GM23338 (cell line): ENCODE measurements at regions not wholly inside any gene's neighbourhood (a gene's known extent, or its start where the extent isn't known, plus 50 kb on each side); places are given as distances from the start of the nearest gene placed in this dataset.
A peak's percentile ranks its signal among the peaks of the same experiment; 100 is the strongest.

Experiments used
- ATAC-seq: fragments of 200-7000 bp; cut with Tn5 transposase; 3 replicates; pipeline ENCODE4 v1.9.1; 2020
- DNase-seq: peaks from one replicate; pipeline ENCODE4 v3.0.0-alpha.2; 2015; ENCODE audit warnings: low spot score
- H2AFZ ChIP-seq: fragments of 200-600 bp; sonication (generic); 2 replicates; pipeline ENCODE4 v1.8.0; 2016; ENCODE audit warnings: antibody characterized with exemption, mild to moderate bottlenecking, moderate library complexity
- H3F3A ChIP-seq: fragments of 200-600 bp; sonication (generic); replicated peaks from 2 replicates; pipeline ENCODE4 v1.8.0; 2017; ENCODE audit warnings: antibody characterized with exemption, mixed run types, low read depth
- H3K27ac ChIP-seq: fragments of 200-600 bp; sonication (generic); 2 replicates; pipeline ENCODE4 v1.6.1; 2016; ENCODE audit warnings: low read depth
- H3K27me3 ChIP-seq: fragments of 200-600 bp; sonication (generic); 2 replicates; pipeline ENCODE4 v1.8.0; 2016; ENCODE audit warnings: mild to moderate bottlenecking, mixed run types, moderate library complexity; ENCODE audit not compliant: insufficient read depth
- H3K36me3 ChIP-seq: fragments of 200-600 bp; sonication (generic); 2 replicates; pipeline ENCODE4 v1.8.0; 2016; ENCODE audit warnings: mild to moderate bottlenecking; ENCODE audit not compliant: insufficient read depth
- H3K4me1 ChIP-seq: fragments of 200-600 bp; sonication (generic); 2 replicates; pipeline ENCODE4 v1.8.0; 2016; ENCODE audit warnings: mild to moderate bottlenecking, moderate library complexity; ENCODE audit not compliant: insufficient read depth
- H3K4me2 ChIP-seq: fragments of 200-600 bp; sonication (generic); 2 replicates; pipeline ENCODE4 v1.7.1; 2017; ENCODE audit warnings: mixed run types
- H3K4me3 ChIP-seq: fragments of 200-600 bp; sonication (generic); 2 replicates; pipeline ENCODE4 v1.6.1; 2016; ENCODE audit warnings: mixed run types
- H3K79me2 ChIP-seq: fragments of 200-600 bp; sonication (generic); replicated peaks from 2 replicates; pipeline ENCODE4 v1.8.0; 2017; ENCODE audit warnings: mild to moderate bottlenecking; ENCODE audit not compliant: insufficient read depth
- H3K9me2 ChIP-seq: fragments of 200-600 bp; sonication (generic); 2 replicates; pipeline ENCODE4 v1.8.0; 2017; ENCODE audit not compliant: insufficient read depth
- H4K20me1 ChIP-seq: fragments of 200-600 bp; sonication (generic); replicated peaks from 2 replicates; pipeline ENCODE4 v1.8.0; 2017; ENCODE audit warnings: mild to moderate bottlenecking; ENCODE audit not compliant: insufficient read depth
- H3K27ac Mint-ChIP-seq: 2 replicates; pipeline ENCODE4 v1.8.0; 2020; ENCODE audit warnings: inconsistent platforms, mild to moderate bottlenecking, moderate library complexity, mixed read lengths
- H3K27me3 Mint-ChIP-seq: 3 replicates; pipeline ENCODE4 v1.8.0; 2022; ENCODE audit warnings: low read depth, mild to moderate bottlenecking, moderate library complexity, mixed read lengths, inconsistent platforms; ENCODE audit not compliant: insufficient read depth, poor library complexity
- H3K36me3 Mint-ChIP-seq: 3 replicates; pipeline ENCODE4 v1.8.0; 2021; ENCODE audit warnings: low read depth, mild to moderate bottlenecking, inconsistent platforms, moderate library complexity, mixed read lengths
- H3K4me1 Mint-ChIP-seq: 3 replicates; pipeline ENCODE4 v1.8.0; 2020; ENCODE audit warnings: mild to moderate bottlenecking, inconsistent platforms, mixed read lengths
- H3K4me3 Mint-ChIP-seq: 3 replicates; pipeline ENCODE4 v1.8.0; 2021; ENCODE audit warnings: moderate library complexity, mild to moderate bottlenecking, inconsistent platforms, mixed read lengths
- H3K9me3 Mint-ChIP-seq: 3 replicates; pipeline ENCODE4 v1.8.0; 2020; ENCODE audit warnings: moderate library complexity, mild to moderate bottlenecking, inconsistent platforms, mixed read lengths
- CTCF ChIP-seq, 2 experiments: fragments of 200-600 bp in 1 of 2; sonication (generic) in 1 of 2; conservative IDR thresholded peaks; 2 replicates each; pipeline versions ENCODE4 v1.5.1 to v1.6.1; 2016 to 2017; ENCODE audit warnings: antibody characterized with exemption in 2 of 2, low read depth in 2 of 2, mild to moderate bottlenecking in 2 of 2, moderate library complexity in 1 of 2
- ETS1 ChIP-seq: IDR thresholded peaks from 2 replicates; pipeline ENCODE4 v1.6.1; 2016; ENCODE audit warnings: antibody characterized with exemption
- EZH2phosphoT487 ChIP-seq: fragments of 200-600 bp; sonication (generic); IDR thresholded peaks from one replicate; pipeline ENCODE4 v1.8.1; 2018; ENCODE audit warnings: antibody characterized with exemption; ENCODE audit not compliant: unreplicated experiment
- POLR2AphosphoS5 ChIP-seq: IDR thresholded peaks from 2 replicates; pipeline ENCODE4 v1.6.1; 2016; ENCODE audit warnings: antibody characterized with exemption, low read depth
- REST ChIP-seq: IDR thresholded peaks from one replicate; pipeline ENCODE4 v1.6.1; 2018; ENCODE audit warnings: antibody characterized with exemption; ENCODE audit not compliant: unreplicated experiment
- ZNF462 ChIP-seq: fragments of 250-450 bp; sonication (Bioruptor Pico); IDR thresholded peaks from 2 replicates; pipeline ENCODE4 v1.5.0; 2020; ENCODE audit warnings: mild to moderate bottlenecking, moderate library complexity

GRCh38 chr6:168896321-168896720 is 357.3 kb downstream of the THBS2 start (continued):
- no peak for TF ChIP-seq ZNF462 (CRISPR knock-in tag)

GRCh38 chr6:168895102-168895812 is 358.4 kb downstream of the THBS2 start:
- TF ChIP-seq EZH2phosphoT487 (no peak), REST (no peak), CTCF (conservative IDR thresholded peaks at IDR 0.05; ENCODE audit: low read depth in 2 of 2) (peak; percentile 96 to 97), POLR2AphosphoS5 (no peak), ETS1 (no peak)
- Histone ChIP-seq H3K4me1 (no peaks in the 10 kb centered on the region), H4K20me1 (no peaks in the 10 kb centered on the region), H3K27me3 (no peaks in the 10 kb centered on the region), H3F3A (no peaks in the 10 kb centered on the region), H3K4me2 (no peak overlapping the region), H3K9me2 (no peaks in the 10 kb centered on the region), H3K36me3 (no peaks in the 10 kb centered on the region), H3K27ac (no peak overlapping the region), H2AFZ (no peak overlapping the region), H3K4me3 (no peak overlapping the region), H3K79me2 (no peaks in the 10 kb centered on the region)
- Mint-ChIP-seq H3K27ac (no peak overlapping the region; the same call in 1 of the 2 replicates), H3K36me3 (peaks cover 3% of the 10 kb centered on the region; the same call in 1 of the 3 replicates), H3K27me3 (peaks cover 5% of the 10 kb centered on the region), H3K4me1 (peaks cover 9% of the 10 kb centered on the region; the same call in 2 of the 3 replicates), H3K9me3 (no peaks in the 10 kb centered on the region), H3K4me3 (no peak overlapping the region)
- DNase-seq (peak; percentile 88), ATAC-seq (peak; percentile 87)
